AG09319 (cell line): ENCODE measurements at regions not wholly inside any gene's neighbourhood (a gene's known extent, or its start where the extent isn't known, plus 50 kb on each side); places are given as distances from the start of the nearest gene placed in this dataset.

Experiments
- DNase-seq: peaks from one replicate; pipeline ENCODE4 v3.0.0-alpha.2; 2010; ENCODE audit warnings: low read depth; ENCODE audit errors: extremely low read depth
- CTCF ChIP-seq: IDR thresholded peaks from 2 replicates; pipeline ENCODE4 v1.5.1; 2011; ENCODE audit warnings: low read depth, mild to moderate bottlenecking, inconsistent platforms, low read length, moderate library complexity

GRCh38 chr9:108588246-108588645, 267.5 kb downstream of the ACTL7B start:
- TF ChIP-seq CTCF, result no peak
- DNase-seq, result peak; percentile 28

GRCh38 chr9:108586471-108587139, 269.2 kb downstream of the ACTL7B start:
- TF ChIP-seq CTCF, result no peak
- no peak for DNase-seq

GRCh38 chr9:108584860-108585259, 270.9 kb downstream of the ACTL7B start:
- no peak for DNase-seq
- no peak for TF ChIP-seq CTCF

- no peak for TF ChIP-seq CTCF
- no peak for DNase-seq
Observed at GRCh38 chr9:108582726-108583125, 273.1 kb downstream of the ACTL7B start.

- TF ChIP-seq CTCF, result no peak
- no peak for DNase-seq
Observed at GRCh38 chr9:108579757-108580439, 275.9 kb downstream of the ACTL7B start.

- no peak for DNase-seq
- TF ChIP-seq CTCF, result no peak
Observed at GRCh38 chr9:108575276-108575675, 280.5 kb downstream of the ACTL7B start.

GRCh38 chr9:108569624-108570023, 286.2 kb downstream of the ACTL7B start:
- no peak for DNase-seq
- TF ChIP-seq CTCF, result no peak
